ENCODE measurements at regions not wholly inside any gene's neighbourhood (a gene's known extent, or its start where the extent isn't known, plus 50 kb on each side); places are given as distances from the start of the nearest gene placed in this dataset.
A peak's percentile ranks its signal among the peaks of the same experiment; 100 is the strongest.

DNA sequence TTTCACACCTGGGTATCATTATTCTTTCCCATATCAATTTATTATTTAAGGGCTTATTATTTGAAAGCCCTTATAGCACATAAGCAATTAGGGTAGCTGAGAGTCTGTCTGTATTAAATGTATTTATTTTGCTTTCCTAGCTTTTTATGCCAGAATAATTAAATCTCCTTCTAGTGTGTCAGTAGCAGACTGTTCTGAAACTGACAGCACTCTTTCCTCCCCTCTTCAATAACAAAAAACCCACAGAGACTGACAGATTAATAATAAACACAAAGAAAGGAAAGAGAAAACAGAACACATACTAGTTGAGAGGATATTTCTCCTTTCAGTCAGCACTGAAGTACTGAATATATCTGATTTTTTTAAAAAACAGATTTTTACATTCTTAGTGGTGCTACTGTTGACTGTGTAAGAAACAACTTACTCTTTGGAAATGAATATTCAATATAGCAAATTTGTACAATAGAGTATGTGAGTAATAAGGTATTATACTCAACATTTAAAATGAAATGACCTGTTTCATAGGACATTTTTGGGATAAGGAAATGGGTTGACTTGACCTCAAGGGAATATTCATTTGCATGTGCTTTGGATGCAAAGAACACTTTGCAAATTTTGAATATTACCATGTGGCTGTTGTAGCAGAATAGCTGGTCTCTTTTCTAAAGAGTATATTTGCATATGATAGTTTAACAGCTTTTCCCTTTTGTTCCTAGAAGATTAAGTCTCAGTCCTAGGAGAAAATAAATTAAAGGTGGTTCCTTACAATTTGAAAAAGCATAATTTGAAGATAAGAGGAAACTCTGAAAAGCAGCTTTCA, 208.3 kb downstream of the SPATA31D1 start:
- TF ChIP-seq POLR2AphosphoS5 (IDR thresholded peaks at IDR 0.05; ENCODE audit: low read depth, low read length) (no peak), TAF1 (IDR thresholded peaks at IDR 0.05; ENCODE audit: low read depth, low read length) (no peak), PAX5 (IDR thresholded peaks at IDR 0.05; ENCODE audit: insufficient read depth, low read length, severe bottlenecking) (no peak), POLR2A (IDR thresholded peaks at IDR 0.05; ENCODE audit: low read depth, low read length) (no peak), POU2F2 (IDR thresholded peaks at IDR 0.05; ENCODE audit: low read depth, low read length) (no peak), SPI1 (IDR thresholded peaks at IDR 0.05; ENCODE audit: low read depth, low read length) (no peak)
- DNase-seq (ENCODE audit: insufficient read length, low spot score) (no peak), FAIRE-seq (no peak)

DNA sequence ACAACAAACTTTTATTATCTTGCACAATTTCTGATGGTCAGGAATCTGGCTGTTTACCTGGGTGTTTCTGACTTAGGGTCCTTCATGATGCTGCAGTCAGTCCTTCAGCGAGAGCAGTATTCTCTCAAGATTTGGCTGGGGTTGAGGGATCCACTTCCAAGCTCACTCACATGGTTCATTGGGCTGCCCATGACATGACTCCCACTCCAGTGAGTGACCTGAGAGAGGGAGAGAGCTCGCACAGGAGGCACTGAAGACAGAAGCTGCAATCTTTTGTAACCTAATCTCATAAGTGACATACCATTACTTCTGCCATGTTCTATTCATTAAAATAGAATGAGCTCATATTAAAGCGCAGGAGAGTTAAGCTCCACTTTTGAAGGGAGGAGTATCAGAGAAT, 212.6 kb downstream of the SPATA31D1 start:
- TF ChIP-seq POU2F2 (IDR thresholded peaks at IDR 0.05; ENCODE audit: low read depth, low read length) (no peak), SPI1 (IDR thresholded peaks at IDR 0.05; ENCODE audit: low read depth, low read length) (no peak), PAX5 (IDR thresholded peaks at IDR 0.05; ENCODE audit: insufficient read depth, low read length, severe bottlenecking) (no peak), POLR2AphosphoS5 (IDR thresholded peaks at IDR 0.05; ENCODE audit: low read depth, low read length) (no peak), TAF1 (IDR thresholded peaks at IDR 0.05; ENCODE audit: low read depth, low read length) (no peak), POLR2A (IDR thresholded peaks at IDR 0.05; ENCODE audit: low read depth, low read length) (no peak)
- no peak for DNase-seq (ENCODE audit: insufficient read length, low spot score)
- FAIRE-seq = no peak

DNA sequence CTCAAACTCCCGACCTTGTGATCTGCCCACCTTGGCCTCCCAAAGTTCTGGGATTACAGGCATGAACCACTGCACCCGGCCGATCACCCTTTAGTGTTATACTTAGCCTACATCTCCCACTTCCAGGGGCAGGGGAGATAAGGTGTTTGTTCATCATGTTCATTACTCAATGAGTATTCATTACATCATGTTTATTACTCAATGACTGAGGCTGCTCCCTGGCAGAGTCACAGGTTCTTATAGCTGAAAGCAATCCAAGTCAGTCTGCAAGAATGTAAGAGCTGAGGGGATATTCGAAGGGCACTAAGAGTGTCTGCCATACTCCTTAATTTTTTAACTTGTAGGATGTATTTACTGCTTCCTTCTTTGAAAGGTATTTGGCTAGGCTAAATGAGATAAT, 214.2 kb downstream of the SPATA31D1 start:
- FAIRE-seq = no peak
- TF ChIP-seq POU2F2 (IDR thresholded peaks at IDR 0.05; ENCODE audit: low read depth, low read length) = no peak
- no peak for TF ChIP-seq POLR2A (IDR thresholded peaks at IDR 0.05; ENCODE audit: low read depth, low read length)
- no peak for TF ChIP-seq TAF1 (IDR thresholded peaks at IDR 0.05; ENCODE audit: low read depth, low read length)
- no peak for TF ChIP-seq POLR2AphosphoS5 (IDR thresholded peaks at IDR 0.05; ENCODE audit: low read depth, low read length)
- TF ChIP-seq SPI1 (IDR thresholded peaks at IDR 0.05; ENCODE audit: low read depth, low read length) = no peak
- TF ChIP-seq PAX5 (IDR thresholded peaks at IDR 0.05; ENCODE audit: insufficient read depth, low read length, severe bottlenecking) = no peak
- no peak for DNase-seq (ENCODE audit: insufficient read length, low spot score)

DNA sequence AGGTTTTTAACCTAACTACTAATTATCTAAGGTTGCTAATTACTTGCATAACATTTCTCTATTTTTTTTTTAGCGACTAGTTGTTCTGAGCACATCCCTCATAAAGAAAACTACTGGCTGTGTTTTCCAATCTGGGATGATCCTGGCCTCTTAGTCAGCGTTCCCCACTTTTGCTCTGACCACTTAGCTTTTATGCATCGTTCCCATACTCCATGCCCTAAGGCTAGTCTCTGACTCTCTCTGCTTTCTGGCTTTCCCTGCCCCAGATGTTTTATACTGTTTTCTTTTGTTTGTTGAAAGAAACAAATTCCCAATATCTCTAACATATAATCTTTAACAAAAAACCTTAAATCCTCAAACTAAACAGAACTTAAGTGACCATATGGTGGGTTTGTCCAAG, 217.9 kb downstream of the SPATA31D1 start:
- DNase-seq (ENCODE audit: insufficient read length, low spot score) = no peak
- TF ChIP-seq TAF1 (IDR thresholded peaks at IDR 0.05; ENCODE audit: low read depth, low read length) = no peak
- TF ChIP-seq POLR2A (IDR thresholded peaks at IDR 0.05; ENCODE audit: low read depth, low read length) = no peak
- TF ChIP-seq POU2F2 (IDR thresholded peaks at IDR 0.05; ENCODE audit: low read depth, low read length) = no peak
- TF ChIP-seq POLR2AphosphoS5 (IDR thresholded peaks at IDR 0.05; ENCODE audit: low read depth, low read length) = no peak
- TF ChIP-seq PAX5 (IDR thresholded peaks at IDR 0.05; ENCODE audit: insufficient read depth, low read length, severe bottlenecking) = no peak
- no peak for TF ChIP-seq SPI1 (IDR thresholded peaks at IDR 0.05; ENCODE audit: low read depth, low read length)
- no peak for FAIRE-seq

DNA sequence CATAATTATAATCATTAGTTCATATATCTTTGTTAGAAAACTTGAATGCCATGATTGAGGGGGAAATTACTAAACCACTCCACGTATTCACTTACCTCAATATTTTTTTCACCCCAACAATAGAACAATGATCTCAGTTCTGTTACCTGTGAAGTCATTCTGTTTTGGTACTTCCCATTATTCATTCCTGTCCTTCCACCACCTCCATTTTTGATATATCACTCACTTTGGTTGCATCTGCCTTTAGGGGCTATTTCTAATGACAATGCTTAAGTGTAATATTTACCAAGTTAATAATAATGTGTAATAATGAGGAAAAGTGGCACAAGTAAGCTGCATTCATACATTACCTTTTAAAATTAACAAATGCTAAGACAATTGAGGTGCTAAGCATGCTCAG, 218.4 kb downstream of the SPATA31D1 start:
- FAIRE-seq (no peak), DNase-seq (ENCODE audit: insufficient read length, low spot score) (no peak)
- TF ChIP-seq POLR2A (IDR thresholded peaks at IDR 0.05; ENCODE audit: low read depth, low read length) (no peak), POU2F2 (IDR thresholded peaks at IDR 0.05; ENCODE audit: low read depth, low read length) (no peak), TAF1 (IDR thresholded peaks at IDR 0.05; ENCODE audit: low read depth, low read length) (no peak), PAX5 (IDR thresholded peaks at IDR 0.05; ENCODE audit: insufficient read depth, low read length, severe bottlenecking) (no peak), POLR2AphosphoS5 (IDR thresholded peaks at IDR 0.05; ENCODE audit: low read depth, low read length) (no peak), SPI1 (IDR thresholded peaks at IDR 0.05; ENCODE audit: low read depth, low read length) (no peak)

DNA sequence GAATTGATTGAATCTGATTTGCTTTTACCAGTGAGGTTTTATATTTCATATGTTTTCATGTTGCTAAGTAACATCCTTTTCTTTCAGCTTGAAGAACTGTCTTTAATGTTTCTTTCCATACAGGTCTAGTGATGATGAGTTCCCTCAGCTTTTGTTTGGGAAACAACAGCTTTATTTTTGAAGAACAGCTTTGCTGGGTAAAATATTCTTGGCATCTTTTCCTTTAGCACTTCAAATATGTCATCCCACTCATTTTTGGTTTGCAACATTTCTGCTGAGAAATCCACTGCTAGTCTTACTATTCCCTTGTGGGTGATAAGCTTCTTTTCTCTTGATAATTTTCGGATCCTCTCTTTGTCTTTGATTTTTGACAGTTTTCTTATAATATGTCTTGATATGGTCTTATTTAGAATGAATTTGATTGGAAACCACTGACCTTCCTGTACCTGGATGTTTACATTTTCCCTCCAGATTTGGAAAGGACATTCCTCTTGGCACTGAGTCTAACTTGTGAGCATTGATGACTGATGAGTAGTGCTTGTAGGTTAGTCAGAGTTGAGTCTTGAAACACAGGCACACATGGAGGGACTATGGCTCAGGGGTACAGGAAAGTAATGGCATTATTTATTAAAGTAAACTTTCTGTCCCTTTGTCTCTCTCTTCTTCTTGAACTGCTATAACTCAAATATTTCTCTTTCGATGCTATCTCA, 220.3 kb downstream of the SPATA31D1 start:
- DNase-seq (ENCODE audit: insufficient read length, low spot score) = no peak
- no peak for FAIRE-seq
- TF ChIP-seq SPI1 (IDR thresholded peaks at IDR 0.05; ENCODE audit: low read depth, low read length) = no peak
- TF ChIP-seq POU2F2 (IDR thresholded peaks at IDR 0.05; ENCODE audit: low read depth, low read length) = no peak
- no peak for TF ChIP-seq POLR2A (IDR thresholded peaks at IDR 0.05; ENCODE audit: low read depth, low read length)
- no peak for TF ChIP-seq TAF1 (IDR thresholded peaks at IDR 0.05; ENCODE audit: low read depth, low read length)
- TF ChIP-seq POLR2AphosphoS5 (IDR thresholded peaks at IDR 0.05; ENCODE audit: low read depth, low read length) = no peak
- no peak for TF ChIP-seq PAX5 (IDR thresholded peaks at IDR 0.05; ENCODE audit: insufficient read depth, low read length, severe bottlenecking)

DNA sequence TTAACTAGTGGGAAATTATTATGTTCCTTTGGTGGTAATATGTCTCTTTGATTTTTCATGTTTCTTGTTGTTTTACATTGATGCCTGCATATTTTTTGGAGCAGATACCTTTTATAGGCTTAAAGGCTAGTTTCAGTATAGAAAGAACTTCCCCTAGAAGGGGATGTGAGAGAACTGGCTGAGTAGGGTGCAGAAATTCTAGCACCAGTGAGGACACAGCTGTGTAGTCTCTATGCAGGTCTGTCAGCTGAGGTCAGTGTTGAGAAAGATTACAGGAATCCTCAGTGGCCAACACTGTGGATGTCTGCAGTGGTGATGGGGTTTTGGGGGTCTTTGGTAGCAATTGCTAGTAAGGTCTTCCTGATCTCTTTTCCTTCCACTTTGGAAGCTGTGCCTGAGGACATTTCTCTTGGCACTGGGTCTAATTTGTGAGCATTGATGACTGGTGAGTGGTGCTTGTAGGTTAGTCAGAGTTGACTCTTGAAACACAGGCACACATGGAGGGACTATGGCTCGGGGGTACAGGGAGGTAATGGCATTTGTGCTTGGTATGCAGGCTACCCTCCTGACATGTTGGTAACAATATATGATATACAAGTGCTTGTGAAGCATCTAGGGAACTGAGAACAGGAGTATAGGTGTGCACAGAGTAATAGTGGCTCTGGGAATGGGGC, 221.4 kb downstream of the SPATA31D1 start:
- no peak for DNase-seq (ENCODE audit: insufficient read length, low spot score)
- TF ChIP-seq SPI1 (IDR thresholded peaks at IDR 0.05; ENCODE audit: low read depth, low read length) (peak; percentile 66), PAX5 (IDR thresholded peaks at IDR 0.05; ENCODE audit: insufficient read depth, low read length, severe bottlenecking) (no peak), POLR2A (IDR thresholded peaks at IDR 0.05; ENCODE audit: low read depth, low read length) (no peak)
- FAIRE-seq = no peak

DNA sequence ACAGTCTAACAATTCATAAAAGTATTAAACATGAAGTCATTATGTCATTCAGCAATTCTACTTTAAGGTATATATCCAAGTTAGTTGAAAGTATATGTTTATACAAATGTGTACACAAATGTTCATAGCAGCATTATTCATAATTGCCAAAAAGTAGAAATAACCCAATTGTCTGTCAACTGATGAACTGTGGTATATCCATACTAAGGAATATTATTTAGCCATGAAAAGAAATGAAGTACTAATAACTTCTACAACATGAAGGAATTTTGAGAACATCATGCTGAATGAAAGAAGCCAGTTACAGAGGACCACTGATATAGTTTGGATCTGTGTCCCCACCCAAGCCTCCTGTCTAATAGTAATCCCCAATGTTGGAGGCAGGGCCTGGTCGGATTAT, 224.3 kb downstream of the SPATA31D1 start:
- no peak for FAIRE-seq
- no peak for DNase-seq (ENCODE audit: insufficient read length, low spot score)
- TF ChIP-seq POLR2A (IDR thresholded peaks at IDR 0.05; ENCODE audit: low read depth, low read length) = no peak
- TF ChIP-seq SPI1 (IDR thresholded peaks at IDR 0.05; ENCODE audit: low read depth, low read length) = no peak
- no peak for TF ChIP-seq POLR2AphosphoS5 (IDR thresholded peaks at IDR 0.05; ENCODE audit: low read depth, low read length)
- TF ChIP-seq PAX5 (IDR thresholded peaks at IDR 0.05; ENCODE audit: insufficient read depth, low read length, severe bottlenecking) = no peak
- TF ChIP-seq POU2F2 (IDR thresholded peaks at IDR 0.05; ENCODE audit: low read depth, low read length) = no peak
- TF ChIP-seq TAF1 (IDR thresholded peaks at IDR 0.05; ENCODE audit: low read depth, low read length) = no peak

DNA sequence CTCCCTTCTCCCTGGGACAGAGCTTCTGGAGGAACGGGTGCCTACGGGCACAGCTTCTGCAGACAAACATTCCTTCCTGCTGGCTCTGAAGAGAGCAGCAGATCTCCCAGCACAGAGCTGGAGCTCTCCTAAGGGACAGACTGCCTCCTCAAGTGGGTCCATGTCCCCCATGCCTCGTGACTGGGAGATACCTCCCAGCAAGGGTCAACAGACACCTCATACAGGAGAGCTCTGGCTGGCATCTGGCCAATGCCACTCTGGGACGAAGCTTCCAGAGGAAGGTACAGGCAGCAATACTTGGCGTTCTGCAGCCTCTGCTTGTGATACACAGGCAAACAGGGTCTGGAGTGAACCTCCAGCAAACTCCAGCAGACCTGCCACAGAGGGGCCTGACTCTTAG, 227.9 kb downstream of the SPATA31D1 start:
- FAIRE-seq = no peak
- TF ChIP-seq POU2F2 (IDR thresholded peaks at IDR 0.05; ENCODE audit: low read depth, low read length) (no peak), PAX5 (IDR thresholded peaks at IDR 0.05; ENCODE audit: insufficient read depth, low read length, severe bottlenecking) (no peak)
- DNase-seq (ENCODE audit: insufficient read length, low spot score) = no peak

Data from GM12891 (cell line).